ENCODE measurements at regions not wholly inside any gene's neighbourhood (a gene's known extent, or its start where the extent isn't known, plus 50 kb on each side); places are given as distances from the start of the nearest gene placed in this dataset.

- Histone ChIP-seq H3K4me3 (ENCODE audit: low read depth, low read length) (no peak overlapping the region), H3K4me1 (ENCODE audit: control insufficient read depth, insufficient read depth, low read length) (no peaks in the 10 kb centered on the region), H3K9me3 (ENCODE audit: control insufficient read depth, insufficient read depth, low read depth, low read length) (no peaks in the 10 kb centered on the region), H3K27ac (ENCODE audit: extremely low read depth, low read depth, low read length) (no peak overlapping the region), H3K36me3 (ENCODE audit: control insufficient read depth in 2 of 2, insufficient read depth in 1 of 2, low read length in 2 of 2) (no peaks in the 10 kb centered on the region)
- CTCF ChIA-PET: no interaction called here
- no peak for TF ChIP-seq ZNF311 (tag by site-specific recombination; IDR thresholded peaks at IDR 0.05; ENCODE audit: borderline replicate concordance)
- TF ChIP-seq ZNF335 (tag by site-specific recombination; conservative IDR thresholded peaks at IDR 0.05): no peak
- TF ChIP-seq ZNF426 (tag by site-specific recombination; IDR thresholded peaks at IDR 0.05): no peak
- no peak for TF ChIP-seq ZNF114 (tag by site-specific recombination; IDR thresholded peaks at IDR 0.05)
- TF ChIP-seq ZNF324 (tag by site-specific recombination; IDR thresholded peaks at IDR 0.05): no peak
- TF ChIP-seq ZNF555 (tag by site-specific recombination; conservative IDR thresholded peaks at IDR 0.05): no peak
- TF ChIP-seq ZBTB10 (tag by site-specific recombination; IDR thresholded peaks at IDR 0.05): no peak
- POLR2A ChIA-PET: no interaction called here
These were observed 855.5 kb upstream of the NUDT12 start for GRCh38 chr5:104418056-104418455.

GRCh38 chr5:104412649-104413240 is 850.2 kb upstream of the NUDT12 start:
- H3K9me3 ChIP-seq (ENCODE audit: control insufficient read depth, insufficient read depth, low read depth, low read length): no peaks in the 10 kb centered on the region
- no peaks in the 10 kb centered on the region for H3K36me3 ChIP-seq (ENCODE audit: control insufficient read depth in 2 of 2, insufficient read depth in 1 of 2, low read length in 2 of 2)
- TF ChIP-seq ZNF654 (tag by site-specific recombination; IDR thresholded peaks at IDR 0.05; ENCODE audit: low read depth) (peak; percentile 30), ZNF174 (tag by site-specific recombination; IDR thresholded peaks at IDR 0.05) (no peak), OVOL3 (tag by site-specific recombination; IDR thresholded peaks at IDR 0.05) (no peak)
- no peak overlapping the region for H3K27ac ChIP-seq (ENCODE audit: extremely low read depth, low read depth, low read length)
- no peaks in the 10 kb centered on the region for H3K4me1 ChIP-seq (ENCODE audit: control insufficient read depth, insufficient read depth, low read length)
- POLR2A ChIA-PET: no interaction called here
- CTCF ChIA-PET: interaction anchor here (0.6 to 2.3 kb wide), 13 partner anchors 9 to 1949 kb away, joined by 3 to 7 read pairs (median 3); no protein-coding TSS in a partner anchor
- no peak overlapping the region for H3K4me3 ChIP-seq (ENCODE audit: low read depth, low read length)

- no peaks in the 10 kb centered on the region for H3K4me1 ChIP-seq (ENCODE audit: control insufficient read depth, insufficient read depth, low read length)
- CTCF ChIA-PET: no interaction called here
- H3K9me3 ChIP-seq (ENCODE audit: control insufficient read depth, insufficient read depth, low read depth, low read length): no peaks in the 10 kb centered on the region
- POLR2A ChIA-PET: no interaction called here
- no peak overlapping the region for H3K4me3 ChIP-seq (ENCODE audit: low read depth, low read length)
- no peak overlapping the region for H3K27ac ChIP-seq (ENCODE audit: extremely low read depth, low read depth, low read length)
- no peaks in the 10 kb centered on the region for H3K36me3 ChIP-seq (ENCODE audit: control insufficient read depth in 2 of 2, insufficient read depth in 1 of 2, low read length in 2 of 2)
- no peak for TF ChIP-seq ZNF266 (tag by site-specific recombination; IDR thresholded peaks at IDR 0.05; ENCODE audit: low read depth)
- no peak for TF ChIP-seq ZNF513 (tag by site-specific recombination; IDR thresholded peaks at IDR 0.05)
- TF ChIP-seq ZNF76 (tag by site-specific recombination; IDR thresholded peaks at IDR 0.05; ENCODE audit: borderline replicate concordance, low read depth): no peak
- TF ChIP-seq CTCF (tag by site-specific recombination; IDR thresholded peaks at IDR 0.05): no peak
- TF ChIP-seq ZNF16 (tag by site-specific recombination; IDR thresholded peaks at IDR 0.05; ENCODE audit: low read depth): no peak
- no peak for TF ChIP-seq ZBTB21 (tag by site-specific recombination; IDR thresholded peaks at IDR 0.05)
- TF ChIP-seq ZNF585B (tag by site-specific recombination; IDR thresholded peaks at IDR 0.05): no peak
- TF ChIP-seq ZNF274 (IDR thresholded peaks at IDR 0.05; ENCODE audit: low read length): no peak
- no peak for TF ChIP-seq ZNF274 (tag by site-specific recombination; IDR thresholded peaks at IDR 0.05; ENCODE audit: borderline replicate concordance)
- TF ChIP-seq, protein P1, sequence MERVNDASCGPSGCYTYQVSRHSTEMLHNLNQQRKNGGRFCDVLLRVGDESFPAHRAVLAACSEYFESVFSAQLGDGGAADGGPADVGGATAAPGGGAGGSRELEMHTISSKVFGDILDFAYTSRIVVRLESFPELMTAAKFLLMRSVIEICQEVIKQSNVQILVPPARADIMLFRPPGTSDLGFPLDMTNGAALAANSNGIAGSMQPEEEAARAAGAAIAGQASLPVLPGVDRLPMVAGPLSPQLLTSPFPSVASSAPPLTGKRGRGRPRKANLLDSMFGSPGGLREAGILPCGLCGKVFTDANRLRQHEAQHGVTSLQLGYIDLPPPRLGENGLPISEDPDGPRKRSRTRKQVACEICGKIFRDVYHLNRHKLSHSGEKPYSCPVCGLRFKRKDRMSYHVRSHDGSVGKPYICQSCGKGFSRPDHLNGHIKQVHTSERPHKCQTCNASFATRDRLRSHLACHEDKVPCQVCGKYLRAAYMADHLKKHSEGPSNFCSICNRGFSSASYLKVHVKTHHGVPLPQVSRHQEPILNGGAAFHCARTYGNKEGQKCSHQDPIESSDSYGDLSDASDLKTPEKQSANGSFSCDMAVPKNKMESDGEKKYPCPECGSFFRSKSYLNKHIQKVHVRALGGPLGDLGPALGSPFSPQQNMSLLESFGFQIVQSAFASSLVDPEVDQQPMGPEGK (tag by site-specific recombination; IDR thresholded peaks at IDR 0.05): no peak
- no peak for TF ChIP-seq ZNF747 (tag by site-specific recombination; IDR thresholded peaks at IDR 0.05)
- no peak for TF ChIP-seq ZBTB7A (tag by site-specific recombination; IDR thresholded peaks at IDR 0.05; ENCODE audit: low read depth)
- no peak for TF ChIP-seq MEIS1 (CRISPR knock-in tag; IDR thresholded peaks at IDR 0.05; ENCODE audit: borderline replicate concordance)
These were observed 838.4 kb upstream of the NUDT12 start for GRCh38 chr5:104400941-104401340.

Measured in HEK293 (cell line).